GM12878 (cell line): ENCODE measurements at regions not wholly inside any gene's neighbourhood (a gene's known extent, or its start where the extent isn't known, plus 50 kb on each side); places are given as distances from the start of the nearest gene placed in this dataset.

Experiments used
- ATAC-seq: fragments of 200-7000 bp; cut with Tn5 transposase; 3 replicates; pipeline ENCODE4 v1.9.1; 2020; ENCODE audit warnings: mild to moderate bottlenecking, moderate library complexity
- BruUV-seq: library from RNA; stranded (reverse); fragments of 400-500 nt; replicated peaks from 2 replicates; lab custom pipeline; 2021; lab: Mats Ljungman, UMichigan
- CTCF ChIA-PET: fragments of 300-600 bp; sonication (Branson Sonifier 250); formaldehyde crosslinking; extraction: SDS; loops from one replicate; lab custom pipeline; 2021; ENCODE audit warnings: inconsistent platforms; lab: Yijun Ruan, JAX
- POLR2A ChIA-PET: fragments of 350-600 bp; formaldehyde crosslinking; extraction: SDS; loops from one replicate; lab custom pipeline; 2021; ENCODE audit warnings: inconsistent platforms; lab: Charles Lee
- RAD21 ChIA-PET: fragments of 300-600 bp; sonication (Branson Sonifier 250); formaldehyde crosslinking; loops from one replicate; lab custom pipeline; 2023; ENCODE audit warnings: antibody characterized with exemption; ENCODE audit not compliant: unreplicated experiment; lab: Charles Lee
- SMC1A ChIA-PET: fragments of 300-600 bp; sonication (Branson Sonifier 250); formaldehyde crosslinking; loops from one replicate; lab custom pipeline; 2023; ENCODE audit not compliant: unreplicated experiment, uncharacterized antibody; lab: Charles Lee
- DNase-seq: peaks from one replicate; pipeline ENCODE4 v3.0.0-alpha.2; 2011; ENCODE audit warnings: low read depth, low spot score
- FAIRE-seq: peaks from 3 replicates; lab custom pipeline; 2011; peaks lifted over from hg19 to GRCh38; lab: Jason Lieb, UNC
- H2AFZ ChIP-seq: 2 replicates; pipeline ENCODE4 v1.6.0; 2011; ENCODE audit warnings: low read depth, low read length, control low read depth; ENCODE audit not compliant: control insufficient read depth
- H3K27ac ChIP-seq: 2 replicates; pipeline ENCODE4 v1.5.1; 2011; ENCODE audit warnings: control low read depth; ENCODE audit not compliant: control insufficient read depth, insufficient read depth
- H3K27me3 ChIP-seq, 2 experiments: replicated peaks in 1 of 2; 2 replicates each; pipeline versions ENCODE4 v1.6.0 to v1.6.1; 2011; ENCODE audit warnings: low read length in 1 of 2; ENCODE audit not compliant: control insufficient read depth in 2 of 2, insufficient read depth in 2 of 2
- H3K36me3 ChIP-seq, 2 experiments: 2 replicates each; pipeline ENCODE4 v1.5.1; 2011; ENCODE audit warnings: low read length in 1 of 2; ENCODE audit not compliant: control insufficient read depth in 2 of 2, insufficient read depth in 2 of 2
- H3K4me1 ChIP-seq: 2 replicates; pipeline ENCODE4 v1.6.1; 2011; ENCODE audit warnings: mild to moderate bottlenecking, low read length, moderate library complexity, mixed read lengths; ENCODE audit not compliant: control insufficient read depth, insufficient read depth
- H3K4me2 ChIP-seq: 2 replicates; pipeline ENCODE4 v1.6.0; 2011; ENCODE audit warnings: control low read depth; ENCODE audit not compliant: control insufficient read depth, insufficient read depth
- H3K4me3 ChIP-seq: fragments of 200-600 bp; sonication (generic); 2 replicates; pipeline ENCODE4 v1.5.1; 2016
- H3K79me2 ChIP-seq: 2 replicates; pipeline ENCODE4 v1.6.0; 2011; ENCODE audit warnings: low read length; ENCODE audit not compliant: control insufficient read depth, insufficient read depth
- H3K9ac ChIP-seq: 2 replicates; pipeline ENCODE4 v1.8.0; 2011; ENCODE audit warnings: low read length, control low read depth, mixed read lengths; ENCODE audit not compliant: control insufficient read depth, insufficient read depth
- H3K9me3 ChIP-seq: replicated peaks from 3 replicates; pipeline ENCODE4 v1.5.1; 2011; ENCODE audit warnings: mild to moderate bottlenecking, low read length; ENCODE audit not compliant: control insufficient read depth, insufficient read depth
- H4K20me1 ChIP-seq: 2 replicates; pipeline ENCODE4 v1.6.0; 2011; ENCODE audit not compliant: control insufficient read depth, insufficient read depth
- CUX1 ChIP-seq: IDR thresholded peaks from 2 replicates; pipeline ENCODE4 v1.6.1; 2012; ENCODE audit warnings: improper control_type of control experiment, low read depth, low read length; ENCODE audit not compliant: insufficient replicate concordance
- JUNB ChIP-seq: IDR thresholded peaks from 2 replicates; pipeline ENCODE4 v1.6.1; 2016; ENCODE audit warnings: antibody characterized with exemption, mild to moderate bottlenecking
- SIN3A ChIP-seq: IDR thresholded peaks from 2 replicates; pipeline ENCODE4 v1.6.1; 2012; ENCODE audit warnings: low read depth, low read length, improper control_type of control experiment
- TCF3 ChIP-seq: IDR thresholded peaks from 2 replicates; pipeline ENCODE4 v1.6.1; 2012; ENCODE audit warnings: low read depth, mild to moderate bottlenecking, low read length, borderline replicate concordance; ENCODE audit not compliant: insufficient read depth
- WGBS: methylation state at CpG from one replicate; pipeline ENCODE4 v1.1.6; 2016; ENCODE audit warnings: low lambda C conversion rate; ENCODE audit not compliant: insufficient replicate concordance, insufficient coverage; ENCODE audit errors: missing lambda C conversion rate; 5-methylcytosine and 5-hydroxymethylcytosine counted together
- in situ Hi-C: fragments of 300-500 bp; cut with MboI; formaldehyde crosslinking; loops from 9 replicates; pipeline ENCODE4 v1.14.3; 2018; ENCODE audit warnings: mixed read lengths
- intact Hi-C: fragments of 100-400 bp; cut with micrococcal nuclease; formaldehyde crosslinking; loops from one replicate; pipeline ENCODE4 v1.14.2; 2022; ENCODE audit not compliant: unreplicated experiment

GRCh38 chr13:21942061-21942460 lies 271.2 kb downstream of the FGF9 start:
- no peak overlapping the region for H3K9ac ChIP-seq
- DNase-seq (no peak), FAIRE-seq (no peak), ATAC-seq (no peak)
- H4K20me1 ChIP-seq: no peaks in the 10 kb centered on the region
- no peaks in the 10 kb centered on the region for H3K4me1 ChIP-seq
- CTCF ChIA-PET: no interaction called here
- H3K27me3 ChIP-seq: no peaks in the 10 kb centered on the region
- H3K27ac ChIP-seq: no peak overlapping the region
- intact Hi-C loops (no loop called here), in situ Hi-C loops (no loop called here)
- no peaks in the 10 kb centered on the region for H3K79me2 ChIP-seq
- POLR2A ChIA-PET: no interaction called here
- TF ChIP-seq CUX1 (no peak), TCF3 (no peak), JUNB (no peak), SIN3A (no peak)
- WGBS: 89% methylated on average over 7 of the region's 7 CpGs
- no peak overlapping the region for H3K4me2 ChIP-seq
- H2AFZ ChIP-seq: no peak overlapping the region
- H3K36me3 ChIP-seq: no peaks in the 10 kb centered on the region
- no peak overlapping the region for H3K4me3 ChIP-seq
- SMC1A ChIA-PET: no interaction called here
- H3K9me3 ChIP-seq: peaks cover 3% of the 10 kb centered on the region; the same call in 1 of the 3 replicates
- RAD21 ChIA-PET: no interaction called here
- BruUV-seq: no TSS peak
